DMS114 treated with DMSO at 0.1 percent for 48 hours (cell line): ENCODE measurements at regions not wholly inside any gene's neighbourhood (a gene's known extent, or its start where the extent isn't known, plus 50 kb on each side); places are given as distances from the start of the nearest gene placed in this dataset.
"Not testable (repeated sequence)": the region's sequence is repeated elsewhere in the genome, so short reads cannot be mapped to it uniquely, and the experiment has no call there.

ENCODE experiments used
- DNase-seq: peaks from one replicate; lab custom pipeline; 2025; ENCODE audit not compliant: unreplicated experiment; lab: John Stamatoyannopoulos, UW

DNA sequence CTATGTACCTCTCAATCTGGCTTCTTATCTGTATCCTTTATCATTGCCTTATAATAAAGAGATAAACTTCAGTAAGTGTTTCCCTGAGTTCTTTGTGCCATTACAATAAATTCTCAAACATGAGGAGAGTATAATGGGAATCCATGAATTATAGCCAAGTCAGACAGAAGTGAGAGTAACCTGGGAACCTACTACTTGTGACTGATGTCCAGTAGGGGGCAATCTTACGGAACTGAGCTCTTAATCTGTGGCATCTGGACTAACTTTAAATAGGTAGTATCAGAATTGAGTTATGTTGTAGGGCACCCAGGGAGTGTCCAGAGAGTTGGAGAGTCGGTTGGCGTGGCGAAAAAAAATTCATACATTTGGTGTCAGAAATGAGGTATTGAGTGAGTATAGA, 542.6 kb downstream of the ZBBX start:
- no peak for DNase-seq

GRCh38 chr3:166836836-166837235, 543.3 kb downstream of the ZBBX start:
- no peak for DNase-seq

- no peak for DNase-seq
These were observed 550.2 kb downstream of the ZBBX start for GRCh38 chr3:166829896-166830295.

- no peak for DNase-seq
These were observed 561.6 kb downstream of the ZBBX start for GRCh38 chr3:166818464-166818863.

DNA sequence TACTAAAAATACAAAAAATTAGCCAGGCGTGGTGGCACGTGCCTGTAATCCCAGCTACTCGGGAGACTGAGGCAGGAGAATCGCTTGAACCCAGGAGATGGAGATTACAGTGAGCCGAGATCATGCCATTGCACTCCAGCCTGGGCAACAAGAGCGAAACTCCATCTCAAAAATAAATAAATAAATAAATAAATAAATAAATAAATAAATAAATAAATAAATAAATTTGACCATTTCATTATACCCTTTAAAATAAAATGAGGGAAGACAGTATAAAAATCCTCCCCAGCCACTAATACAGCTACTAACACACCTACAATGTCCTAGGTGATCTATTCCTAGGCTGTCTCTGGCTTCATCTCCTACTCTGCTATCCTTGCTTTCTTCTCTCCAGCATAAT, 562.8 kb downstream of the ZBBX start:
- not testable (repeated sequence) for DNase-seq

GRCh38 chr3:166810741-166811445, 569.2 kb downstream of the ZBBX start:
- no peak for DNase-seq

- DNase-seq = no peak
These were observed 570.6 kb downstream of the ZBBX start for GRCh38 chr3:166809520-166809919.

GRCh38 chr3:166788936-166789335, 591.2 kb downstream of the ZBBX start:
- no peak for DNase-seq

DNA sequence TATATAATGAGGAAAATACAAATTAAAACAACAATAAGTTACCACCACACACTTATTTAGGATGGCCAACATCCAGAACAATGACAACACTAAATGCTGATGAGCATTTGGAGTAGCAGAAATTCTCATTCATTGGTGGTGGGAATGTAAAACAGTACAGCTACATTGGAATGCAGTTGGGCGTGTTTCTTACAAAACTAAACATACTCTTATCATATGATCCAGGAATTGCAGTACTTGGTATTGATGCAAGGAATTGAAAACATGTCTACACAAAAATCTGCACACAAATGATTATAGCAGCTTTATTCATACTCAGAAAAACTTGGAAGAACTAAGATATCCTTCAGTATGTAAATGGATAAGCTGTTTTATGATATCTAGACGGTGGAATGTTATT, 594.2 kb downstream of the ZBBX start:
- DNase-seq = no peak

DNA sequence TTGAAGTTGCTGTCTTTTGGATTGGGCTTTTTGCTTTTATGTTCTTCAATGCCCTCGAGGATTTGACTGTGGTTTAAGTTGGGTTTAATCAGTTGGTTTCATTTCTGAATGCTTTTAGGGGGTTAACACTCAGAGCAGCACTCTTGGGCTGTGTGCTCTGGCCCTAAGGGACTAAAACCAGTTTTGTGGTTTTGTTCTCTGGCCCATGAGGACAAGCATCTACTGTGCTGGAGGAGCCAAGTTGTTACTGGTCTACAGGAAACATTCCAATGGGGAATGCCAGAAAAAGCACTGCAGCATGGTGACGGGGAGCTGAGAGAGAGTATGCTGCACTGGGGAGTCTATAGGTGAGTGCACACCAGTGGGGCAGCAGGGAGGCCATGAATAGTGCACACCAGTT, 596.9 kb downstream of the ZBBX start:
- DNase-seq = no peak

DNA sequence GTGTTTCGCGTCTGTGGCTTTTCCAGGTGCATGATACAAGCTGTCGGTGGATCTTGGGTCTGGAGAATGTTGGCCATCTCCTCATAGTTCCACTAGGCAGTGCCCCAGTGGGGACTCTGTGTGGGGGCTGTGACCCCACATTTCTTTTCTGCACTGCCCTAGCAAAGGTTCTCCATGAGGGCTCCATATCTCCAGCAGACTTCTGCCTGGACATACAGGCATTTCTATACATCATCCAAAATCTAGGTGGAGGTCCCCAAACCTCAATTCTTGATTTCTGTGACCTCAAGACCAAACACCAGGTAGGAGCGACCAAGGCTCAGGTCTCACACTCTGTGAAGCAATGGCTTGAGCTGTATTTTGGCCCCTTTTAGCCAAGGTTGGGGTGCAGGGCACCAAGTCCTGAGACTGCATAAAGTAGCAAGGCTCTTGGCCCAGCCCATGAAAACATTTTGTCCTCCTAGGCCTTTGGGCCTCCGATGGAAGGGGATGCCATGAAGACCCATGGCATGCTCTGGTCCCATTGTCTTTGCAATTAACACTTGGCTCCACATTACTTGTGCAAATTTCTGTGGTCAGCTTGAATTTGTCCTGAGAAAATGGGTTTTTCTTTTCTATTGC, 615.3 kb downstream of the ZBBX start:
- no peak for DNase-seq

- DNase-seq = no peak
These were observed 620.2 kb downstream of the ZBBX start for GRCh38 chr3:166759736-166760513.

- no peak for DNase-seq
These were observed 627.9 kb downstream of the ZBBX start for GRCh38 chr3:166752214-166752613.

DNA sequence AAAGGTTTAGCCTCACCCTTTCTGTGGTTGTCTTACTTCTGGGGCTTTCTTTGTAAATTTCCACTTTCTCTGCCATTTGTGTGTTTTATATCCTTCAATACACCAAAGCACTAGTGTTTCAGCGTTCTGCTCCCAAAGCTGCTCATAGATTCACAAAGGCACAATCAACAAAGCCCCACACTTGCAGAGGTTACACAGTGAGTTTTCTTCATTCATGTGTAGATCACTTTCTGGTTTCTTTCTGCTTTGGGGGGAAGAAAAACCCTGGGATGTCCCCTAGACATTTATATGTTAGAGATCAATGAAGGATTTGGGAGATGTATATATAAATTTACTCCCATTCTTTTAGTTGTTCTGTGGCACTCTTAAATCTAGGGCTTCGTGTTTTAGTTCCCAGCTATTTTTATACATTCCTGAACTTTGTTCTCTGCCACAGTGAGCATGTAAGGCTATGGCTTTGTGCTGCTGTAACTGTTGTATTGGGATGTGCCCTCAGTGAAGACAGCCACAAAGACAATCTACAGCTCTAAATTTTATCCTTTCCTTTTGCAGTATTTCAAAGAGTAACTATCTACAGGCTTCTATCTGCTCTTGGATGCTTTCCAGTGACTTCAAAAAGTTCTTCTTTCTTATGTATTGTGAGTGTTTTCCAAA, 636.5 kb downstream of the ZBBX start:
- no peak for DNase-seq

DNA sequence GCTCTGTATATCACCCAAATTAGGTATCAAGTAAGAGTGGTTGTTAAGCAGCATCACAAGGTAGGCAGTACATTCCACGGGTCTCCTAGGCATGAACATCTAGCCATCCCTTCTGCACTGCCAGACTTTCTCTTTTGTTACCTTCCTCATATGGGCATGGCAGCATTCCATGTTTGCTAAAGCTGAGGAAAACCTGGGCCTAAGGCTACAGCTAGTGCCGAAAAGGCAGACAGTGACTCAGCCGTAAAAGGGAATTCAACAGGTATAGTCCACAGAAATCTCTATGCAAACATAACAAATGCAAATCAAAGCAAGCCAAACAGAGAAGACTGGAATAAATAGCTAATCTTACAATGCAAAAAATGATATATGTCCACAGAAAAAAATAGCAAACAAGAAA, 645.4 kb downstream of the ZBBX start:
- no peak for DNase-seq

DNA sequence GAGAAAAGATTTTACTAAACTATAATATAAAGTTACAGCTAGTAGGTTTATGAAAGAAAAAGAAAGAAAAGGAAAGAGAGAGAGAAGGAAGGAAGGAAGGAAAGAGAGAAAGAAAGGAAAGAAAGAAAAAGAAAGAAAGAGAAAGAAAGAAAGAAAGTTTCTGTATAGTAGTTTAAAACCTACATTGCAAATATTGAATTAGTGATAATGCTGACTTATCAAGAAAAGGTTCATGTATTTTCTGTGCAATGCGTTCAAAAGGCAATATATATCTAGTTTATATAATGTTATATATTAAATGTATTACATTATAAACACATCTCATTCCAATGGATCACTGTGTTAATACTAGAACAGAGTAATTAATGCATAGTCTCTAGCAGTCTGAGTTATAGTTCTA, 648.4 kb downstream of the ZBBX start:
- DNase-seq = no peak

GRCh38 chr3:166721466-166721865, 658.6 kb downstream of the ZBBX start:
- no peak for DNase-seq

- DNase-seq = no peak
These were observed 665.9 kb downstream of the ZBBX start for GRCh38 chr3:166714206-166714605.

DNA sequence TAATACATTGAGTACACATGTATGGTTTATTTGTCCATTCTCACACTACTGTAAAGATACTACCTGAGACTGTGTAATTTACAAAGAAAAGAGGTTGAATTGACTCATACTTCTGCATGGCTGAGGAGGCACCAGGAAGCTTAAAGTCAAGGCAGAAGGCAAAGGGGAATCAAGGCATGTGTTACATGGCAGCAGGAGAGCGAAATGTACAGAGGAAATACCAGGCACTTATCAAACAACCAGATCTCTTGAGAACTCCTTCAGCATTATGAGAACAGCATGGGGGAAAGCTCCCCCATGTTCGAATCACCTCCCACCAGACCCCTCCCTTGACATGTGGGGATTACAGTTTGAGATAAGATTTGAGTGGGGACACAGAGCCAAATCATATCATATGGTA, 666.3 kb downstream of the ZBBX start:
- DNase-seq = no peak

DNA sequence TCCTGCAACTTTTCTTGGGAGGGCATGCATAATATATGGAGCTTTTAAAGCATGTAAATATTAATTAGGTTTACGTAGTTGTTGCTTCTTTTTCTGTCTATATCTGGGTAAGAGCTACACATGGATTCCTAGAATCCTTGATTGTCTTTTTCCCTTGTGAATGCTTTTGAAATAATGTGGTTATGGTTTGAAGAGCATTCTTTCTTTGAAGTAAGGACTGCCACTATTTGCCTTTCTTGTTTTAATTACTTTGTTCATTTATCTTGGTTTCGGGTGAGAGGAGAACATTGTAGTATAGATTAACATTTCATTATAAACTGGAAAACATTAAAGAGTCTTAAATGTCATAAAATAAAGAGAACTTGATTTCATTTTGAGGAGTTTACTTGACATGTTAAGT, 674.0 kb downstream of the ZBBX start:
- no peak for DNase-seq

DNA sequence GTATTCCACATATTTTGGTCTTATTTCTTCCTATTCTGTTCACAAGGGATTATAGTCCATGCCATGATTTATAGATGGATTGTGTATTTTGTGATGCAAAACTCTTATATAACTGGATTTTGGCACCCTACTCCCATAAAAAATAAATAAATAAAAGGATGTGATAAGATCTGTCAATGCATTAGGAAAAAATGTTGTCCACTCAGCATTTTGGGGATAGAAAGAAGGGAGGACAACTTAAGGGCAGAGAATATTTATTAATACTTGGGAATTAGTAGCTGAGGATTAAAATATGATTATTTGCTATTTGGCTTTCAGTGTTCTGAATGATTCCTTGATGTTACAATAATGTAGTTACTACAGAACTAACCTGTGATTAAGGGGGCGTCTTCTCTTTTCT, 682.6 kb downstream of the ZBBX start:
- no peak for DNase-seq

- no peak for DNase-seq
These were observed 684.0 kb downstream of the ZBBX start for GRCh38 chr3:166696103-166696502.
